Endothelial cell of umbilical vein (primary cell): ENCODE measurements at regions not wholly inside any gene's neighbourhood (a gene's known extent, or its start where the extent isn't known, plus 50 kb on each side); places are given as distances from the start of the nearest gene placed in this dataset.
"Not testable (repeated sequence)": the region's sequence is repeated elsewhere in the genome, so short reads cannot be mapped to it uniquely, and the experiment has no call there.

ENCODE experiments used
- BruUV-seq: library from RNA; stranded (reverse); fragments of 400-500 nt; replicated peaks from 2 replicates; lab custom pipeline; 2021; lab: Mats Ljungman, UMichigan
- CTCF ChIA-PET: fragments of 300-600, 350-600 bp; sonication (Branson Sonifier 250); formaldehyde crosslinking; loops from one replicate; lab custom pipeline; 2021; ENCODE audit warnings: antibody characterized with exemption, inconsistent platforms; lab: Charles Lee
- POLR2A ChIA-PET: fragments of 300-600, 350-600 bp; sonication (Branson Sonifier 250); formaldehyde crosslinking; loops from one replicate; lab custom pipeline; 2021; ENCODE audit warnings: antibody characterized with exemption, inconsistent platforms; lab: Charles Lee
- DNase-seq: peaks from one replicate; pipeline ENCODE4 v3.0.0-alpha.2; 2011; ENCODE audit warnings: low read depth, low spot score
- FAIRE-seq: peaks from 2 replicates; lab custom pipeline; 2011; peaks lifted over from hg19 to GRCh38; lab: Jason Lieb, UNC
- H2AFZ ChIP-seq: 2 replicates; pipeline ENCODE4 v1.6.0; 2012; ENCODE audit warnings: low read depth, low read length, control low read depth, inconsistent platforms
- H3K27ac ChIP-seq: 2 replicates; pipeline ENCODE4 v1.5.1; 2011; ENCODE audit warnings: low read depth, mild to moderate bottlenecking, control low read depth, low read length, moderate library complexity; ENCODE audit not compliant: insufficient read depth
- H3K27me3 ChIP-seq, 2 experiments: 2 replicates each; pipeline versions ENCODE4 v1.6.0 to v1.6.1; 2011; ENCODE audit warnings: low read length in 2 of 2, mixed read lengths in 1 of 2; ENCODE audit not compliant: control insufficient read depth in 2 of 2, insufficient read depth in 2 of 2
- H3K36me3 ChIP-seq, 2 experiments: 2 replicates in 1 of 2; 3 replicates in 1 of 2; pipeline ENCODE4 v1.5.1; 2011; ENCODE audit warnings: low read length in 2 of 2, mild to moderate bottlenecking in 1 of 2, moderate library complexity in 1 of 2; ENCODE audit not compliant: control insufficient read depth in 2 of 2, insufficient read depth in 2 of 2; ENCODE audit errors: extremely low read depth in 1 of 2
- H3K4me1 ChIP-seq: 3 replicates; pipeline ENCODE4 v1.5.1; 2011; ENCODE audit warnings: mild to moderate bottlenecking, low read length; ENCODE audit not compliant: control insufficient read depth, insufficient read depth; ENCODE audit errors: extremely low read depth
- H3K4me2 ChIP-seq: 2 replicates; pipeline ENCODE4 v1.6.1; 2011; ENCODE audit warnings: low read length, control low read depth, mixed read lengths; ENCODE audit not compliant: insufficient read depth
- H3K4me3 ChIP-seq, 3 experiments: fragments of 200-600 bp in 1 of 3; sonication (generic), shearing (Covaris generic) in 1 of 3; replicated peaks in 1 of 3; 2 replicates each; pipeline ENCODE4 v1.5.1; 2011 to 2016; ENCODE audit warnings: control low read depth in 3 of 3, low read length in 3 of 3, mild to moderate bottlenecking in 2 of 3, inconsistent platforms in 1 of 3, low read depth in 1 of 3, moderate library complexity in 1 of 3; ENCODE audit not compliant: insufficient read depth in 1 of 3
- H3K79me2 ChIP-seq: 2 replicates; pipeline ENCODE4 v1.6.0; 2012; ENCODE audit warnings: low read length, inconsistent platforms; ENCODE audit not compliant: control insufficient read depth, insufficient read depth
- H3K9ac ChIP-seq: replicated peaks from 2 replicates; pipeline ENCODE3; 2011; ENCODE audit warnings: low read length, control low read depth; ENCODE audit not compliant: insufficient read depth; ENCODE audit errors: extremely low read depth
- H3K9me1 ChIP-seq: replicated peaks from 3 replicates; pipeline ENCODE4 v1.6.0; 2011; ENCODE audit warnings: mild to moderate bottlenecking, low read length; ENCODE audit not compliant: control insufficient read depth, insufficient read depth; ENCODE audit errors: extremely low read depth
- H3K9me3 ChIP-seq: replicated peaks from 2 replicates; pipeline ENCODE4 v1.5.1; 2012; ENCODE audit warnings: low read length, inconsistent platforms; ENCODE audit not compliant: control insufficient read depth, insufficient read depth
- H4K20me1 ChIP-seq: replicated peaks from 2 replicates; pipeline ENCODE3; 2011; ENCODE audit warnings: mild to moderate bottlenecking, low read length; ENCODE audit not compliant: control insufficient read depth, insufficient read depth; ENCODE audit errors: extremely low read depth
- JUN ChIP-seq: IDR thresholded peaks from 2 replicates; pipeline ENCODE4 v1.6.1; 2011; ENCODE audit warnings: borderline replicate concordance, low read depth; ENCODE audit not compliant: insufficient read length, insufficient read depth
- MAX ChIP-seq: IDR thresholded peaks from 2 replicates; pipeline ENCODE4 v1.6.1; 2011; ENCODE audit not compliant: insufficient read depth, insufficient read length
- POLR2A ChIP-seq: IDR thresholded peaks from 2 replicates; pipeline ENCODE4 v1.6.1; 2012; ENCODE audit warnings: low read depth, mild to moderate bottlenecking, control low read depth, low read length
- POLR2AphosphoS5 ChIP-seq: IDR thresholded peaks from 2 replicates; pipeline ENCODE4 v1.6.1; 2012; ENCODE audit warnings: low read depth, mild to moderate bottlenecking, control low read depth, low read length, moderate library complexity; ENCODE audit not compliant: insufficient read depth
- dilution Hi-C: fragments of 300-500 bp; cut with MboI; formaldehyde crosslinking; loops from one replicate; pipeline ENCODE4 v1.15.0; 2019; ENCODE audit warnings: low sequenced_read_pairs; ENCODE audit not compliant: extremely low pct_ligation_motif_present
- intact Hi-C: fragments of 100-400 bp; cut with micrococcal nuclease; formaldehyde crosslinking; loops from one replicate; pipeline ENCODE4 v1.10.0; 2022

- DNase-seq, H4K20me1 ChIP-seq, FAIRE-seq, dilution Hi-C loops, H3K27me3 ChIP-seq, H2AFZ ChIP-seq, H3K36me3 ChIP-seq, H3K4me1 ChIP-seq, H3K79me2 ChIP-seq, H3K9me1 ChIP-seq, H3K9me3 ChIP-seq: not testable (repeated sequence)
- ChIA-PET POLR2A (interaction anchor here (1.0 to 4.0 kb wide), 10 partner anchors 13 to 1103 kb away, joined by 3 to 107 read pairs (median 6); a partner anchor contains a TSS), CTCF (interaction anchor here (1.3 to 4.0 kb wide), 6 partner anchors 11 to 692 kb away, joined by 4 to 31 read pairs (median 6); a partner anchor contains a TSS)
- H3K27ac ChIP-seq: peak overlapping the region; percentile 66
- peak overlapping the region; percentile 83 for H3K9ac ChIP-seq
- TF ChIP-seq POLR2AphosphoS5: peak; percentile 16
- peak overlapping the region in 2 of 3 experiments; percentile 35 to 77 for H3K4me3 ChIP-seq
- peak overlapping the region; percentile 69 for H3K4me2 ChIP-seq
- BruUV-seq: TSS peak; percentile 99
- intact Hi-C loops: loop anchor here (1.0 to 2.0 kb wide), 4 partner anchors 14 to 1022 kb away; a partner anchor contains a TSS
Observed at GRCh38 chr6:27146456-27146705, 101.1 kb upstream of the PRSS16 start.

GRCh38 chr6:27146706-27147505, 100.6 kb upstream of the PRSS16 start:
- TF ChIP-seq POLR2AphosphoS5 (peak; percentile 29), MAX (no peak), JUN (peak; percentile 92), POLR2A (peak; percentile 95)
- ChIA-PET POLR2A (interaction anchor here (0.5 to 4.0 kb wide), 20 partner anchors 8 to 1103 kb away, joined by 3 to 107 read pairs (median 4); a partner anchor contains a TSS), CTCF (interaction anchor here (0.6 to 4.0 kb wide), 10 partner anchors 10 to 750 kb away, joined by 3 to 31 read pairs (median 4); a partner anchor contains a TSS)
- Histone ChIP-seq H3K79me2 (no peaks in the 10 kb centered on the region), H3K4me3 (peak overlapping the region in 2 of 3 experiments; percentile 21 to 46), H3K4me2 (peak overlapping the region; percentile 44), H3K9me3 (no peaks in the 10 kb centered on the region), H2AFZ (peak overlapping the region; percentile 21), H3K36me3 (no peaks in the 10 kb centered on the region), H3K4me1 (peaks cover 5% of the 10 kb centered on the region), H4K20me1 (no peaks in the 10 kb centered on the region), H3K9me1 (no peaks in the 10 kb centered on the region), H3K9ac (peak overlapping the region; percentile 39), H3K27ac (peak overlapping the region; percentile 66), H3K27me3 (peaks cover 0 to 1% of the 10 kb centered on the region in 2 experiments)
- peak; percentile 94 for FAIRE-seq
- TSS peak; percentile 100 for BruUV-seq
- intact Hi-C loops (loop anchor here (1.0 to 2.0 kb wide), 5 partner anchors 15 to 1022 kb away; a partner anchor contains a TSS), dilution Hi-C loops (no loop called here)
- peak; percentile 99 for DNase-seq
